HG03064 (cell line): ENCODE measurements at regions not wholly inside any gene's neighbourhood (a gene's known extent, or its start where the extent isn't known, plus 50 kb on each side); places are given as distances from the start of the nearest gene placed in this dataset.

Experiments used
- ATAC-seq: cut with Tn5 transposase; IDR thresholded peaks from one replicate; pipeline ENCODE4 v1.9.1; 2021; ENCODE audit warnings: low read depth; ENCODE audit not compliant: unreplicated experiment

DNA sequence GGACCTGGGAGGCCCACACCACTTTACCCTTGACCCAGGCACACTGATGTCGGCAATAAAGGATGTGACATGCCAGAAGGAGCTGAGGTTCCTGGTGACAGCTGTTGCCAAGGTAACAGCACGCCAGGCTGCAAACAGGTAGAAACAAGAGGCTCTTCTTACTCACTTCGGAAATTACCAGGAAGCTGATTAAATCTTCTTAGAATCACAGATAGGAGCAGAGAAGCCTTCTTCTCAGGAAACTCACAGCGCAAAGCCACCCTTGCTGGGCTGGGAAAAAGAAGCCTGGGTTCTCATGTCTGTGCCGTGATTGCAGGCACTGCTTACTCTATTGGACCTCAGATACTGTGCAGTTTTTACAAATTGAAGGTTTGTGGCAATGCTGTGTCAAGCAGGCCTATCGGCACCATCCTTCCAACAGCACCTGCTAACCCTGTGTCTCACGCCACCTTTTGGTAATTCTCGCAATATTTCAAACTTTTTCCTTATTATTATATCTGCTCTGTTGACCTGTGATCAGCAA is 61.0 kb upstream of the TAF1B start:
- ATAC-seq: no peak

DNA sequence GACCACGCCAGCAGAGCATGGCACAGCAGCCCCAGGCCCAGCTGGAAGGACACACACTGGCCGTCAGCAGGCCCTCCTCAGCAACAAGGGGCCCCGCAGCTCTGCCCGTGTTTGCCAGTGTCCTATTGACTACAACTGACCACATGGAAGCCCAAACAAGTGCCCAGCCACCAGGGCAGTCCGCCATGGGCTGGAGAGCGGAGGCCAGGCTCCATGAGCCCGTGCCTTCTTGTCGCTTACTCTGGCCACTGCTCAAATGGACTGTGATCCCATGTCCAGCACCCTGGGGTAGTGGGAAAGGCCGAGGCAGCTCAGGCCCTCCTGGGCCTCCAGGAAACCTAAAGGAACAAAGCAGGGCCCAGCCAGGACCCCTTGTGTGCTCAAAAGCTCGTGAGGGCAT is 53.9 kb upstream of the TAF1B start:
- ATAC-seq: no peak

DNA sequence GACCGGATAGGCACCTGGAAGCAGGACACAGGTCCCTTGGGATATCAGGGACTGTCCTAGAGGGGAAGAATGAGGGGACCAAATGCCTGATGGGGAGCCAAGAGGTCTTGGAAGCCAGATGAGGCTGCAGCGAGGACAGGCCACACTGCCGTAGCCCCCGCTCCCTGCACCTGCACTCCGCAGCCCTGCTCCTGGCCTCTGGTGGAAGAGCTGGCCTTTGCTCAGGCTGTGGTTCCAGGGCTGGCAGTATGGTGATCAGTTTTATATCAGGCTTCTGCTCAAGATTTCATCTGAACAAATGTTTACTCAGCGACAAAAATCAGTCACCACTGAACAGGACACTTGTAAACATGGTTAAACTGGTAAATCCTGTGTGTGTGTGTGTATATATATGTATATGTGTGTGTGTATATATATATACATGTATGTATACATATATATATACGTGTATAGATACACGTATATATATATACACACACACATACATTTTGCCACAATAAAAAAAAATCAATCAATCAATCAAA is 52.5 kb upstream of the TAF1B start:
- ATAC-seq: no peak

DNA sequence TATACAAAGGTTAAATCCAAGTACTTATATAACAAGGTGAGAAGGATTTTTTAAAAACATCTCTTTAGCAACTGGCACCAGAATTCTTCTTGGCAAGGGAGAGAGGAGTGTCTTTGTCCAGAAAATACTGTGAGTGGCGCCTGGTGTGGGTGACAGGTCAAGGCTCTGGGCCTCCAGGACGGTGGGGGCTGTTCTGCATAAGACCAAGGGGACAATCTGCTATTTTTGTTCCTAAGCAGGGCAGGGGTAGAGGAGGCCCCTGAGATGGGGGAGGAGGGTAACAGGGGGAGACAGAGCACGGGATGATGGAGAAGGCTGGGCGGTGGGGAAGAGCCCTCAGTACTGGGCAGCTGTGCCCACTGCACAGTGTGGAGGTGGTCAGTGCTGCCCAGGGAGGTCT is 51.6 kb upstream of the TAF1B start:
- ATAC-seq: no peak

- no peak for ATAC-seq
Measured at GRCh38 chr2:9793156-9793917, 49.9 kb upstream of the TAF1B start.
